NT2/D1 (cell line): ENCODE measurements at regions not wholly inside any gene's neighbourhood (a gene's known extent, or its start where the extent isn't known, plus 50 kb on each side); places are given as distances from the start of the nearest gene placed in this dataset.

Experiments used
- SUZ12 ChIP-seq: IDR thresholded peaks from 2 replicates; pipeline ENCODE4 v1.6.1; 2011; ENCODE audit not compliant: insufficient read length, insufficient read depth; ENCODE audit errors: extremely low read depth
- YY1 ChIP-seq: IDR thresholded peaks from 2 replicates; pipeline ENCODE4 v1.6.1; 2011; ENCODE audit not compliant: insufficient read length, insufficient read depth

GRCh38 chr6:113723182-113723581 lies 134.0 kb upstream of the MARCKS start:
- no peak for TF ChIP-seq SUZ12
- no peak for TF ChIP-seq YY1
